ENCODE measurements at regions not wholly inside any gene's neighbourhood (a gene's known extent, or its start where the extent isn't known, plus 50 kb on each side); places are given as distances from the start of the nearest gene placed in this dataset.
"Not testable (repeated sequence)": the region's sequence is repeated elsewhere in the genome, so short reads cannot be mapped to it uniquely, and the experiment has no call there.

GRCh38 chr4:10837151-10837550 is 152.6 kb upstream of the CLNK start:
- no peak for TF ChIP-seq CTCF (IDR thresholded peaks at IDR 0.05; ENCODE audit: unreplicated experiment in 3 of 3)
- H3K4me1 Mint-ChIP-seq: peaks cover 4% of the 10 kb centered on the region

GRCh38 chr4:10832806-10833628 is 148.4 kb upstream of the CLNK start:
- H3K9me3 Mint-ChIP-seq: peaks cover 6% of the 10 kb centered on the region
- H3K36me3 Mint-ChIP-seq (ENCODE audit: low read depth): no peaks in the 10 kb centered on the region

More at GRCh38 chr4:10837151-10837550, 152.6 kb upstream of the CLNK start:
- H3K9me3 Mint-ChIP-seq: no peaks in the 10 kb centered on the region
- no peaks in the 10 kb centered on the region for H3K27me3 Mint-ChIP-seq (ENCODE audit: low read depth)
- no peak overlapping the region for H3K27ac Mint-ChIP-seq
- H3K36me3 Mint-ChIP-seq (ENCODE audit: low read depth): no peaks in the 10 kb centered on the region
- no peak overlapping the region for H3K4me3 Mint-ChIP-seq

GRCh38 chr4:10831727-10832408 is 147.3 kb upstream of the CLNK start:
- peaks cover 6% of the 10 kb centered on the region for H3K9me3 Mint-ChIP-seq
- H3K27ac Mint-ChIP-seq: no peak overlapping the region
- H3K36me3 Mint-ChIP-seq (ENCODE audit: low read depth): no peaks in the 10 kb centered on the region
- no peak overlapping the region for H3K4me3 Mint-ChIP-seq
- TF ChIP-seq CTCF (IDR thresholded peaks at IDR 0.05; ENCODE audit: unreplicated experiment in 3 of 3): no peak
- no peaks in the 10 kb centered on the region for H3K27me3 Mint-ChIP-seq (ENCODE audit: low read depth)
- H3K4me1 Mint-ChIP-seq: peaks cover 4% of the 10 kb centered on the region

More at GRCh38 chr4:10832806-10833628, 148.4 kb upstream of the CLNK start:
- Mint-ChIP-seq H3K4me1 (peaks cover 4% of the 10 kb centered on the region), H3K27ac (no peak overlapping the region), H3K27me3 (ENCODE audit: low read depth) (no peaks in the 10 kb centered on the region), H3K4me3 (no peak overlapping the region)
- TF ChIP-seq CTCF (IDR thresholded peaks at IDR 0.05; ENCODE audit: unreplicated experiment in 3 of 3): no peak

- not testable (repeated sequence) for H3K27me3 Mint-ChIP-seq (ENCODE audit: low read depth); H3K4me3 Mint-ChIP-seq; H3K27ac Mint-ChIP-seq; H3K4me1 Mint-ChIP-seq; H3K9me3 Mint-ChIP-seq; H3K36me3 Mint-ChIP-seq (ENCODE audit: low read depth)
These were observed 144.5 kb upstream of the CLNK start for GRCh38 chr4:10828918-10829538.

- H3K9me3 Mint-ChIP-seq: no peaks in the 10 kb centered on the region
These were observed 137.3 kb upstream of the CLNK start for GRCh38 chr4:10821826-10822225.

More at GRCh38 chr4:10821826-10822225, 137.3 kb upstream of the CLNK start:
- no peaks in the 10 kb centered on the region for H3K36me3 Mint-ChIP-seq (ENCODE audit: low read depth)
- no peaks in the 10 kb centered on the region for H3K27me3 Mint-ChIP-seq (ENCODE audit: low read depth)
- H3K4me3 Mint-ChIP-seq: no peak overlapping the region
- H3K27ac Mint-ChIP-seq: no peak overlapping the region
- no peaks in the 10 kb centered on the region for H3K4me1 Mint-ChIP-seq
- no peak for TF ChIP-seq CTCF (IDR thresholded peaks at IDR 0.05; ENCODE audit: unreplicated experiment in 3 of 3)
